ENCODE measurements at regions not wholly inside any gene's neighbourhood (a gene's known extent, or its start where the extent isn't known, plus 50 kb on each side); places are given as distances from the start of the nearest gene placed in this dataset.

DNA sequence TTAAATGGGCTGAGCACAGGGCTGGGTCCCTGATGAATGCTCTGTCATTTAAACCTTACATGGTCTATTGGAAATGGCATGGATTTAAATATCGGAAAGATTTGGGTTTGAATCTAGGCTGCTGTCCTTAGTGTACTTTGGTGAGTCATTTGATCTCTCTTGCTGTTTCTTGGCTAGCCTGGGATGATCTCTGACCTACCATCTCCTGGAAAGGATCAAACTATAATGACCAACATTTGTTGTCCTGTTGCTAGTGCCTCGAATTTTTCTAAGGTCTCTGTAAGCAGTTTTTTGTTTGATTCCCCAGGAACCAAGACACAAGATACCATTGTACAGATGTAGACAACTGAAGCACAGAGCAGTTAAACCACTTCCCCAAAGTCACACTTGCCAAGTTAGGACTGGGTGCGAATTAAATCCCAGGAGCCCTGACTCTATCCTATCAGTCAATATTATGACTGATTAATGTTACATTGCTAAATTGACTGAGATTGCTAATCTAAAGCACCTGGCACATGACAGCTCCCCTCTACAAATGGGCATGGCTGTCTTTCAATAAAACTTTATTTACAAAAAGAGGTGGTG, 244.9 kb upstream of the MCTP2 start (continued):
- TF ChIP-seq, protein P1, sequence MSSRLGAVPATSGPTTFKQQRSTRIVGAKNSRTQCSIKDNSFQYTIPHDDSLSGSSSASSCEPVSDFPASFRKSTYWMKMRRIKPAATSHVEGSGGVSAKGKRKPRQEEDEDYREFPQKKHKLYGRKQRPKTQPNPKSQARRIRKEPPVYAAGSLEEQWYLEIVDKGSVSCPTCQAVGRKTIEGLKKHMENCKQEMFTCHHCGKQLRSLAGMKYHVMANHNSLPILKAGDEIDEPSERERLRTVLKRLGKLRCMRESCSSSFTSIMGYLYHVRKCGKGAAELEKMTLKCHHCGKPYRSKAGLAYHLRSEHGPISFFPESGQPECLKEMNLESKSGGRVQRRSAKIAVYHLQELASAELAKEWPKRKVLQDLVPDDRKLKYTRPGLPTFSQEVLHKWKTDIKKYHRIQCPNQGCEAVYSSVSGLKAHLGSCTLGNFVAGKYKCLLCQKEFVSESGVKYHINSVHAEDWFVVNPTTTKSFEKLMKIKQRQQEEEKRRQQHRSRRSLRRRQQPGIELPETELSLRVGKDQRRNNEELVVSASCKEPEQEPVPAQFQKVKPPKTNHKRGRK (CRISPR knock-in tag; IDR thresholded peaks at IDR 0.05; ENCODE audit: borderline replicate concordance): no peak
- no peak for TF ChIP-seq TEAD1 (CRISPR knock-in tag; IDR thresholded peaks at IDR 0.05)
- TF ChIP-seq CREM (CRISPR knock-in tag; IDR thresholded peaks at IDR 0.05): no peak
- TF ChIP-seq HMGA2 (CRISPR knock-in tag; IDR thresholded peaks at IDR 0.05): no peak
- no peak for TF ChIP-seq FOXP4 (CRISPR knock-in tag; IDR thresholded peaks at IDR 0.05)
- TF ChIP-seq ERG (CRISPR knock-in tag; IDR thresholded peaks at IDR 0.05): no peak
- no peak for TF ChIP-seq ZNF317 (CRISPR knock-in tag; IDR thresholded peaks at IDR 0.05; ENCODE audit: borderline replicate concordance, low read depth)
- TF ChIP-seq MXD4 (CRISPR knock-in tag; IDR thresholded peaks at IDR 0.05; ENCODE audit: borderline replicate concordance): no peak

DNA sequence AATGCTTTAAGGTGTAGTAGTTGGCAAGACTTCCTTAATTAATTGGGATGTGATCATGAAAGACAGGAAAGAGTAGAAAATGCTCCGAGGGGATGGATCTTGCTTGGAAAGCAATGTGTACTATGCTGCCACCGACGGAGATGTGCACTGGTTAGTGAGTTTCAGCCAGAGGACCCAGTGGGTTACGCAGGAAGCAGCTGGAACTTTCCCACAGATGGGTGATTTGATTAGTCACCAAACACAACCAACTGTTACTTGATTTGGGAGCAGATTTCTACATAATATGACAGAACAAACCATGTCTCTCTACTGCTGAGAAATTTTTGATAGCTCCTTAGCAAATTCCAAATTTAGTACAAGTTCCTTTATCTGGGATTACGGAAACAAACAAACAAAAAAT, 245.4 kb upstream of the MCTP2 start:
- TF ChIP-seq ZNF671 (CRISPR knock-in tag; IDR thresholded peaks at IDR 0.05) (no peak), FOXP1 (CRISPR knock-in tag; IDR thresholded peaks at IDR 0.05; ENCODE audit: borderline replicate concordance) (no peak), ZBTB43 (CRISPR knock-in tag; IDR thresholded peaks at IDR 0.05) (no peak), ZNF396 (CRISPR knock-in tag; IDR thresholded peaks at IDR 0.05; ENCODE audit: borderline replicate concordance) (no peak), JUN (CRISPR knock-in tag; IDR thresholded peaks at IDR 0.05) (no peak), OVOL2 (CRISPR knock-in tag; IDR thresholded peaks at IDR 0.05; ENCODE audit: borderline replicate concordance) (no peak), NFE2L1 (CRISPR knock-in tag; IDR thresholded peaks at IDR 0.05) (no peak), MXD4 (CRISPR knock-in tag; IDR thresholded peaks at IDR 0.05; ENCODE audit: borderline replicate concordance) (no peak), FOXJ3 (CRISPR knock-in tag; IDR thresholded peaks at IDR 0.05; ENCODE audit: borderline replicate concordance) (no peak), ZNF425 (CRISPR knock-in tag; conservative IDR thresholded peaks at IDR 0.05) (no peak), MYBL2 (CRISPR knock-in tag; IDR thresholded peaks at IDR 0.05) (no peak), ZBTB21 (CRISPR knock-in tag; IDR thresholded peaks at IDR 0.05; ENCODE audit: borderline replicate concordance) (no peak), IRF2 (CRISPR knock-in tag; IDR thresholded peaks at IDR 0.05; ENCODE audit: borderline replicate concordance, low read depth) (no peak), ARID4B (CRISPR knock-in tag; IDR thresholded peaks at IDR 0.05; ENCODE audit: borderline replicate concordance) (no peak), GRHL2 (CRISPR knock-in tag; IDR thresholded peaks at IDR 0.05; ENCODE audit: insufficient replicate concordance, severe bottlenecking) (no peak), SOX15 (CRISPR knock-in tag; IDR thresholded peaks at IDR 0.05) (no peak), RELA (CRISPR knock-in tag; IDR thresholded peaks at IDR 0.05; ENCODE audit: borderline replicate concordance) (no peak)
- H3K4me3 Mint-ChIP-seq: no peak overlapping the region
- no peak for DNase-seq (ENCODE audit: low spot score)
- H3K27ac Mint-ChIP-seq: no peak overlapping the region
- no peaks in the 10 kb centered on the region for H3K27me3 Mint-ChIP-seq (ENCODE audit: low read depth)
- CTCF ChIA-PET: interaction anchor here (1.1 to 2.5 kb wide), 3 partner anchors 11 to 134 kb away, joined by 3 to 11 read pairs (median 3); no protein-coding TSS in a partner anchor
- no peaks in the 10 kb centered on the region for H3K36me3 Mint-ChIP-seq
- POLR2A ChIA-PET: no interaction called here
- peaks cover 3% of the 10 kb centered on the region; the same call in 1 of the 2 replicates for H3K4me1 Mint-ChIP-seq
- ATAC-seq: no peak
- peaks cover 3% of the 10 kb centered on the region for H3K9me3 Mint-ChIP-seq
